ENCODE measurements at regions not wholly inside any gene's neighbourhood (a gene's known extent, or its start where the extent isn't known, plus 50 kb on each side); places are given as distances from the start of the nearest gene placed in this dataset.

- DNase-seq (ENCODE audit: low read depth) = no peak
- no peak for TF ChIP-seq CTCF (IDR thresholded peaks at IDR 0.05; ENCODE audit: control insufficient read depth, extremely low read depth, insufficient read depth)
- H3K4me3 ChIP-seq (ENCODE audit: low read depth, low read length) = no peak overlapping the region
These were observed 340.2 kb upstream of the IGF1R start for GRCh38 chr15:98308117-98308516.

GRCh38 chr15:98311566-98312188 is 336.7 kb upstream of the IGF1R start:
- TF ChIP-seq CTCF (IDR thresholded peaks at IDR 0.05; ENCODE audit: control insufficient read depth, extremely low read depth, insufficient read depth) = peak; percentile 71
- peak; percentile 30 for DNase-seq (ENCODE audit: low read depth)
- no peak overlapping the region for H3K4me3 ChIP-seq (ENCODE audit: low read depth, low read length)

DNA sequence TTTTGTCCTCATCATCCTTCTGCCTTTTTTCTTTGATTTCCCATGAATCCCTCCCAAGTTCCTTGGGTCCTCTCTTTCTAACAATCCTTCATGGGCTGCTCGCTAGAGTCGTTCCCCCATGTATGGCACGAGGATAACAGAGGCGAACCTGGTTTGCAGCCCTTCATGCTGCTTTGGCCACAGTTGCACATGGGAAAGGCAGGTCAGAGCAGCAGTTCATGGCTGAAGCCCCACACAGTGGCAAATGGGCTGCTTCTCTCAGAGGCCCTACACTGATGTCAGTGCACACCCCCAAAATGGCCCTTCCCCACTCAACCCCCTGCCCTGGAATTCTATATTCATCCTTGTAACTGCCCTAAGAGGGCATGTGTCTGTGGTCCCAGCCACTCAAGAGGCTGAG is 335.4 kb upstream of the IGF1R start:
- TF ChIP-seq CTCF (IDR thresholded peaks at IDR 0.05; ENCODE audit: control insufficient read depth, extremely low read depth, insufficient read depth) = no peak
- no peak for DNase-seq (ENCODE audit: low read depth)
- no peak overlapping the region for H3K4me3 ChIP-seq (ENCODE audit: low read depth, low read length)

DNA sequence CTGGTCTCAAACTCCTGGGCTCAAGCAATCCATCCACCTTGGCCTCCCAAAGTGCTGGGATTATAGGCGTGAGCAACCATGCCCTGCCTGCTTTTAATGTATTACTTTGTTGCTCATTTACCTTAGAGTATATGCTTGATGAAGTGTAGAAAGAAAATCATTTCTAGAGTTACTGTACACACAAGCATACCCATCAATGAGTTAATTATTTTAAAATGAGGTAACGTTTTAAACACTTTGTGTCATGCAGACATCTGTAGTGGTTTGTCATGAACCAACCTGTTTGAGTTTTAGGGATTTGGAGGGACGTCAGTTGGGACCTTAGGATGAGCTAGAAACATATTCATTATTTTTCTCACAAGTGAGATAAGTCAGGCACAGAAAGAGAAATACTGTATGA is 332.4 kb upstream of the IGF1R start:
- TF ChIP-seq CTCF (IDR thresholded peaks at IDR 0.05; ENCODE audit: control insufficient read depth, extremely low read depth, insufficient read depth) = no peak
- H3K4me3 ChIP-seq (ENCODE audit: low read depth, low read length) = no peak overlapping the region

DNA sequence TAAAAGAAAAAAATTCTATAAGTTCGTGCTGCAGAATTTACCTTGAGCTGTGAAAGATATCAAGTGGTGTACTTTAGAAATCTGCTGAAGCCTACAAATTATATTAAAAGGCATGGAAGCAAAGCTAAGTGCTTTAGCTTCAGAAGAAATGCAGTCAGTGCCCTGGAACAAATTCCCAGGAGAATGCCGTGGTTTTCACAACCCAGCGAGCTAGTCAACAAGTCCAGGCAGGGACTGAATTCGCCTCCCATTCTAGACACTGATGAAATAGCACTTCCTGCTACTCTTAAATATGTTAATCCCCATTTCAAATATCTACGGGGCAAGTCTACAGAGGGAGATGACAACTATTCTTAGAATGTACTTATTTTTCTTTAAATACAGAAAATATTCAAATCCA is 326.4 kb upstream of the IGF1R start:
- no peak for TF ChIP-seq CTCF (IDR thresholded peaks at IDR 0.05; ENCODE audit: control insufficient read depth, extremely low read depth, insufficient read depth)
- H3K4me3 ChIP-seq (ENCODE audit: low read depth, low read length) = no peak overlapping the region
- no peak for DNase-seq (ENCODE audit: low read depth)

More for the DNA sequence above, 332.4 kb upstream of the IGF1R start:
- DNase-seq (ENCODE audit: low read depth) = no peak

DNA sequence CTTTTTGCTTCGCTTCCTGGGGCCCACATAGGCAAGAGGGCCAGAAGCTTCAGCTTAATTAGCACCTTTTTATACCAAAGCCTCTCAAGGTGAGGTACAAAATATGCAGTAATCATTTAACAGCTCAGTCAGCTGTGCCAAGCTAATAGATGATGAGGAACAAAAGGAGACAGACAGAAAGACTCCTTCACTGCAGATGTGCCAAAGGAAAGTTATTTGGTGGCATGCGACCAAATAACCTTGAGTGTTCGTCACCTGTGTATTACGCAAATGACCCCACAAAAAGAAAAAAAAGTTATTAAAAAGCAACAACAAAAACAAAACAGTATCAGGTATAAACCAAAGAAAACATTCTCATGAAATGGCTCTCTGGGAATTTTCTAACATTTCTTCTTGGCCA is 325.8 kb upstream of the IGF1R start:
- no peak overlapping the region for H3K4me3 ChIP-seq (ENCODE audit: low read depth, low read length)
- TF ChIP-seq CTCF (IDR thresholded peaks at IDR 0.05; ENCODE audit: control insufficient read depth, extremely low read depth, insufficient read depth) = no peak

GRCh38 chr15:98324341-98324970 is 323.9 kb upstream of the IGF1R start:
- no peak for TF ChIP-seq CTCF (IDR thresholded peaks at IDR 0.05; ENCODE audit: control insufficient read depth, extremely low read depth, insufficient read depth)
- no peak overlapping the region for H3K4me3 ChIP-seq (ENCODE audit: low read depth, low read length)
- no peak for DNase-seq (ENCODE audit: low read depth)

More for the DNA sequence above, 325.8 kb upstream of the IGF1R start:
- DNase-seq (ENCODE audit: low read depth) = no peak

Data from LNCaP clone FGC (cell line).